Lower leg skin (tissue), 4 donors: ENCODE measurements at regions not wholly inside any gene's neighbourhood (a gene's known extent, or its start where the extent isn't known, plus 50 kb on each side); places are given as distances from the start of the nearest gene placed in this dataset.

ENCODE experiments used
- DNase-seq, 2 donors: peaks; one replicate each; pipeline ENCODE4 v3.0.0-alpha.2; 2019; ENCODE audit warnings: low spot score in 2 of 2
- H3K4me3 ChIP-seq: fragments of 200-600 bp; sonication (generic); 2 replicates; pipeline ENCODE4 v1.5.1; 2017; ENCODE audit warnings: mild to moderate bottlenecking, low read depth; ENCODE audit not compliant: poor library complexity, severe bottlenecking
- POLR2A ChIP-seq, 2 donors: fragments of 450-650 bp; IDR thresholded peaks; one replicate each; pipeline ENCODE4 v1.6.1; 2016 to 2017; ENCODE audit warnings: antibody characterized with exemption in 2 of 2, mild to moderate bottlenecking in 1 of 2, moderate library complexity in 1 of 2
- WGBS, 2 donors: methylation state at CpG; one replicate each; pipeline ENCODE4 v1.1.5; 2018; 5-methylcytosine and 5-hydroxymethylcytosine counted together
- intact Hi-C: fragments of 100-400 bp; cut with DNase I; formaldehyde crosslinking; loops from one replicate; pipeline ENCODE4 v1.15.0; 2023; ENCODE audit warnings: low total_unique reads
- TF ChIP-seq, protein P1 (sequence below), 3 donors: fragments of 450-650 bp; IDR thresholded peaks; one replicate each; pipeline ENCODE4 v1.5.1; 2016; ENCODE audit warnings: antibody characterized with exemption in 3 of 3, mild to moderate bottlenecking in 3 of 3, moderate library complexity in 2 of 3

DNA sequence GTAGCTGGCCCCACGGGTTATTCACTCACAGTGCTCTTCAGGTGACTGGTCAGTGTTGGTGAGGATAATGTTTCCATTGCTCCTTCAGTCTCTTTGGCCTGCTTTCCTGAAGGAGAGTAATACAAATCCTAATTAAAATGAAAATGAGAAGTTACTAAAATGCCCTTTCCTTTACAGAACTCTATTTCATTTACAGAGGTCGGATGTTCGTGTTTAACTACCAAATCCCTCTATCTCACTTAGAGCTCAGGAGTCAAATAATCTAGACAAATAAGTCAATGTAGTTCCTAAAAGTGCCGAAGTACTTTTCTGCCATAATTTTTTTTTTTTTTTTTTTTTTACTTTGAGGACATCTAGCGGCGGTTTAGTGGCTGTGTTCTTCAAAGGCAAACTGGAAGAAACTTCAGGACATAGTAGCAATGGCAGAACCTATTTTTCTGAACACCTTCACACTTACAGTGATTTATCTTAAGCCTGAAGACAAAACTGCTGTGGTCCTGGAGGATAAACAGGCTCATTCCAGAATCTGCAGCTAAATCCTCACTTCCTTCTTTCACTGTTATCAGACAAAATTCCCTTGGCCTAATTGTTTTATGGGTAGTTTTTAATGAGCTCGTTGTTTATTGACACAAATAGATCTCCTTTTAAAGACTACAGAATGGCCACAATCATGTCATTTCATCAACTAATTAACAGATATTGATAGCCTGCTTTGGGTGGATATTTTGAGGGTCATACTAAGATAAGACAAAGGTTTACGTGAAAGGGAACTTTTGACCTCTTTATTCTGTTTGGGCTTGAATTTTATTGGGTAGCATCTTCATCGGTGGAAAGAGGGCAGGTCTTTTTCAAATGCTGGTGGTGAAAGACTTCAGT, 207.6 kb upstream of the DMRTA1 start:
- TF ChIP-seq POLR2A (IDR thresholded peaks at IDR 0.05): no peak
- TF ChIP-seq, protein P1, sequence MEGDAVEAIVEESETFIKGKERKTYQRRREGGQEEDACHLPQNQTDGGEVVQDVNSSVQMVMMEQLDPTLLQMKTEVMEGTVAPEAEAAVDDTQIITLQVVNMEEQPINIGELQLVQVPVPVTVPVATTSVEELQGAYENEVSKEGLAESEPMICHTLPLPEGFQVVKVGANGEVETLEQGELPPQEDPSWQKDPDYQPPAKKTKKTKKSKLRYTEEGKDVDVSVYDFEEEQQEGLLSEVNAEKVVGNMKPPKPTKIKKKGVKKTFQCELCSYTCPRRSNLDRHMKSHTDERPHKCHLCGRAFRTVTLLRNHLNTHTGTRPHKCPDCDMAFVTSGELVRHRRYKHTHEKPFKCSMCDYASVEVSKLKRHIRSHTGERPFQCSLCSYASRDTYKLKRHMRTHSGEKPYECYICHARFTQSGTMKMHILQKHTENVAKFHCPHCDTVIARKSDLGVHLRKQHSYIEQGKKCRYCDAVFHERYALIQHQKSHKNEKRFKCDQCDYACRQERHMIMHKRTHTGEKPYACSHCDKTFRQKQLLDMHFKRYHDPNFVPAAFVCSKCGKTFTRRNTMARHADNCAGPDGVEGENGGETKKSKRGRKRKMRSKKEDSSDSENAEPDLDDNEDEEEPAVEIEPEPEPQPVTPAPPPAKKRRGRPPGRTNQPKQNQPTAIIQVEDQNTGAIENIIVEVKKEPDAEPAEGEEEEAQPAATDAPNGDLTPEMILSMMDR (IDR thresholded peaks at IDR 0.05): no peak
- H3K4me3 ChIP-seq: no peak overlapping the region
- intact Hi-C loops: loop anchor here (5.0 kb wide), 1 partner anchor 427 kb away; no protein-coding TSS in a partner anchor
- WGBS, 2 donors: 32 to 34% methylated on average over 9 of the region's 9 CpGs
- no peak for DNase-seq

DNA sequence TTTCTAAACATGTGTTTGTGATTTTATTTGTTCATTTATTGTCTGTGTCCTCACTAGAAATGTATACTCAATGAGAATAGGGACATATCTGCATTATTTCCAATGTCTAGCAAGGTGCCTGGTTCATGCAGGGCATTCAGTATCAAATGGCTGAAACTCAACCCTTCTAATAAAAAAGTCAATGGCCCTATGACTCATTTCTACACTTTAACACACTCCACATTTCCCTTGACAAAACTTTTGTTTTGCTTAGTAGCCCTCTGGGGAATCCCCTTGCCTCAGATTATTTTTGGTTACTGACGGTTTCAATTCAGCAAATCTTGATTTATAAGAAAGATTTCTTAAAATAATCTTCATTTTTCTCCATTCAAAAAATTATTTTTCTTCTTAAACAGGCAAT, 206.0 kb upstream of the DMRTA1 start:
- TF ChIP-seq POLR2A (IDR thresholded peaks at IDR 0.05): no peak
- TF ChIP-seq, protein P1 (IDR thresholded peaks at IDR 0.05): no peak
- DNase-seq: no peak
- 33 to 34% methylated on average over 1 of the region's 1 CpG for WGBS, 2 donors
- intact Hi-C loops: no loop called here
- no peak overlapping the region for H3K4me3 ChIP-seq

DNA sequence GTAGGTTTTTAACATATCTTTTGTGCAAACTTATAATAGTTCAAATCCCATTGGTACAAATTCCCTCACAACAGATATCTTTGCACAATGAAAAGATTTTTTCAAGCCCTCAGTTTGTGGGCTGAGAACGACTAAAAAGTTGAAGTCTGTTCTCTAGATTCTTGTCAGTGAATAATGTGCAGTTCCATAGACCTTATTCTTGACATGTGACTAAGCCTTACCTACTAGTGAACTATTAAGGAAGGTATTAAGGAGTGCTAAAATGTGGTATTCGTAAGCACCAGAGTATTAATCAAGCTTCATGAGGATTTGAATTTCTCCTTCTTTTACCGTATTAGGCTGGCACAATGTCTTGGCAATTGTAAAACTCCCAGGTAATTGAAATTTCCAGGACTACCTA, 205.6 kb upstream of the DMRTA1 start:
- intact Hi-C loops: no loop called here

DNA sequence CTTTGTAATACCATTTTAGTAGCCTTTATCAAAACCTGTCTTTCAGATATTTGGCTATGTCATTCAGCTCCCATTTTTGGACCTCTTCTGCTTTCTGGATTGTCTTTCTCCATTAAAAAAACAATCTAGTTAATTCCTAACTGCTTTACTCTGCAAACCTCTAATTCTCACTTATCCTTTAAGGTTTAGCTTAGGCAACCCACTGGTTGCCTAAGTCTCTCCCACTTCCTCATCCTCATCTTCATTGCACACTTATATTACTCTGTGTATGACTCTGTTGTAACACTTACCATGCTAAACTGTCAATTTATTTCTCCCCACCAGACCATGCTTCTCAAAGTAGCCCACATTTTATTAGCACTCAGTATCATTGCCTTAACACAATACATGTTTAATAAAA, 205.0 kb upstream of the DMRTA1 start:
- intact Hi-C loops: no loop called here
- DNase-seq: no peak
- no peak for TF ChIP-seq POLR2A (IDR thresholded peaks at IDR 0.05)
- TF ChIP-seq, protein P1 (IDR thresholded peaks at IDR 0.05): no peak
- no peak overlapping the region for H3K4me3 ChIP-seq

More for the DNA sequence above, 205.6 kb upstream of the DMRTA1 start:
- DNase-seq: no peak
- no peak overlapping the region for H3K4me3 ChIP-seq
- TF ChIP-seq, protein P1 (IDR thresholded peaks at IDR 0.05): no peak
- TF ChIP-seq POLR2A (IDR thresholded peaks at IDR 0.05): no peak
- WGBS, 2 donors: 53 to 70% methylated on average over 3 of the region's 3 CpGs

DNA sequence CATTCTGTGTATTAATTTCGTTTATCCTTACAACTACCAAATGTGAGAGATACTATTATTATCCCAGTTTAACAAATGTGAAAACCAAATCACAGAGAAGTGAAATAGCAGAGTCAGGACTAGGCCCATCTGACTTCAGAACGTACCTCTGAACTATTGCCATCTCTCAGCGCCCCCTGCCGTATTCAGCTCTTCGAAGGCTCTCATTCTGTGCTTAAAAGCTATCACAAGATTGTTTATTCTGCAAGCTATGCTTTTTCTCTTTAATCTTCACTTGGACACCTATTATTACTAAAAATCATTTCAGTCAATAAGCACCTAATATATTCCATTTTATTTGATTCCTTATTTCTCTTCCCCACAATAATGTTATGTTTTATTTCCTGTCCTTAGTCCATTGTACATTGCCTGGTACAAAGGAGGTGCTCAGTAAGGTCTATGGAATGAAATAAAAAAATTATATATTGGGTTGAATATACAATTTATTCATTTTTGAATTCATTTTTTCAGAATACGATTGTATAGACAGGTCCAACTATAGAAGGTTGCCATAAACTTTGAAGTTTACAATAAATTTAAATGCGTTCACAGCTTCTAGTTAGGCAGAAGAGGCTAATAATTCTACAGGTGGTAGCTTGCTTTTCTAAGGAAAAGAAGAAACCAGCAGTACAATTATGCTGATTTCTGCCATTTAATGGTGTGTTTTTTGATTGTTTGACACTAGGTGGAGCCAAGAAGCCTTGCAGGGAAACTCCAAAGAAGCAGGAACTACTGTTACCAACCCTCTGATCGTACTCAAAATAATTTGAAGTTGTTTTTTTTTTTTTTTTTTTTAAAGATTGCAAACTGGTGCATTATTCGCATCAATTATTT, 202.2 kb upstream of the DMRTA1 start:
- 47 to 50% methylated on average over 9 of the region's 9 CpGs for WGBS, 2 donors
- H3K4me3 ChIP-seq: no peak overlapping the region
- no peak for TF ChIP-seq POLR2A (IDR thresholded peaks at IDR 0.05)
- TF ChIP-seq, protein P1 (IDR thresholded peaks at IDR 0.05): no peak
- no peak for DNase-seq
- intact Hi-C loops: no loop called here
